GM13976 (cell line): ENCODE measurements at regions not wholly inside any gene's neighbourhood (a gene's known extent, or its start where the extent isn't known, plus 50 kb on each side); places are given as distances from the start of the nearest gene placed in this dataset.

Source experiments
- DNase-seq: peaks from one replicate; pipeline ENCODE4 v3.0.0; 2012; ENCODE audit warnings: low spot score
- in situ Hi-C: fragments of 300-500 bp; cut with MboI; formaldehyde crosslinking; loops from one replicate; pipeline ENCODE4 v1.12.0; 2022; ENCODE audit warnings: low sequenced_read_pairs, mixed read lengths, inconsistent platforms; ENCODE audit not compliant: unreplicated experiment
- TF ChIP-seq, protein P1 (sequence below): IDR thresholded peaks from 2 replicates; pipeline ENCODE4 v1.5.1; 2012; ENCODE audit warnings: borderline replicate concordance, mild to moderate bottlenecking; ENCODE audit not compliant: insufficient read depth; ENCODE audit errors: extremely low read depth, missing control alignments, control extremely low read depth

DNA sequence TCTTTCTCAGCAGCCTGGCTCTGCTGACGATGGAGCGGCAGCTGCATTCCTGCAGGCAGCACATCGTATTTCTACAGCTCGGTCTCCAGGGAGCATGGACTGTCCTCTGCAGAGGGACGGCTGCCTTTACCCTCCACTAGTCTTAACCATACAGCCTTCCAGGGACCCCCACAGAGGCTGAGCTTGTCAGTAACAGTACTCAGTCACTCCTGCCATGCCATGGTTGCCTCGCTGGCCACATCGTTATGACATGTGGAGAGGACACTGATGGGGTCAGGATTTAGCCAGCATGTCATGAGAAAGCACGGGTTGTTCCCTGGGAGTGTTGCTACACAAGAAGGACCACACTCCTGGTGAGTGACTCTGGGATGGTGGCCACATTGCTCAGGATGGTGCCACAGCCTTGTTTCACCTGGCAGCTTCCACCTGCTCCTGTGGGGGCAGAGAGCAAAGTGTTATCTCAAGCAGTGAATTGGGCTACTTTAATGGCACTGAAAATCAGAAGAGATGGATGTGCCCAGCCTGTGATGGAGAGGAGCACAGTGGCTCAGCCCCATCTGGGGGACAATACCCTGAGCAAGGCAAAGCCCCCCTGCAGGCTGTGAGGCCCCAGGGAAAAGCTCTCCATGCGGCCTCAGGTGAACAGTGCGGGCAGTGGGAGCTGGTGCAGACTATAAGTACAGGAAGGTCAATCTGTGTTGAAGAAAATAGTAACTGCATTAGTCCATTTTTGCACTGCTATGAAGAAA, 443.9 kb downstream of the TCERG1L start:
- DNase-seq, result no peak
- TF ChIP-seq, protein P1, sequence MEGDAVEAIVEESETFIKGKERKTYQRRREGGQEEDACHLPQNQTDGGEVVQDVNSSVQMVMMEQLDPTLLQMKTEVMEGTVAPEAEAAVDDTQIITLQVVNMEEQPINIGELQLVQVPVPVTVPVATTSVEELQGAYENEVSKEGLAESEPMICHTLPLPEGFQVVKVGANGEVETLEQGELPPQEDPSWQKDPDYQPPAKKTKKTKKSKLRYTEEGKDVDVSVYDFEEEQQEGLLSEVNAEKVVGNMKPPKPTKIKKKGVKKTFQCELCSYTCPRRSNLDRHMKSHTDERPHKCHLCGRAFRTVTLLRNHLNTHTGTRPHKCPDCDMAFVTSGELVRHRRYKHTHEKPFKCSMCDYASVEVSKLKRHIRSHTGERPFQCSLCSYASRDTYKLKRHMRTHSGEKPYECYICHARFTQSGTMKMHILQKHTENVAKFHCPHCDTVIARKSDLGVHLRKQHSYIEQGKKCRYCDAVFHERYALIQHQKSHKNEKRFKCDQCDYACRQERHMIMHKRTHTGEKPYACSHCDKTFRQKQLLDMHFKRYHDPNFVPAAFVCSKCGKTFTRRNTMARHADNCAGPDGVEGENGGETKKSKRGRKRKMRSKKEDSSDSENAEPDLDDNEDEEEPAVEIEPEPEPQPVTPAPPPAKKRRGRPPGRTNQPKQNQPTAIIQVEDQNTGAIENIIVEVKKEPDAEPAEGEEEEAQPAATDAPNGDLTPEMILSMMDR, result no peak
- in situ Hi-C loops, result no loop called here

DNA sequence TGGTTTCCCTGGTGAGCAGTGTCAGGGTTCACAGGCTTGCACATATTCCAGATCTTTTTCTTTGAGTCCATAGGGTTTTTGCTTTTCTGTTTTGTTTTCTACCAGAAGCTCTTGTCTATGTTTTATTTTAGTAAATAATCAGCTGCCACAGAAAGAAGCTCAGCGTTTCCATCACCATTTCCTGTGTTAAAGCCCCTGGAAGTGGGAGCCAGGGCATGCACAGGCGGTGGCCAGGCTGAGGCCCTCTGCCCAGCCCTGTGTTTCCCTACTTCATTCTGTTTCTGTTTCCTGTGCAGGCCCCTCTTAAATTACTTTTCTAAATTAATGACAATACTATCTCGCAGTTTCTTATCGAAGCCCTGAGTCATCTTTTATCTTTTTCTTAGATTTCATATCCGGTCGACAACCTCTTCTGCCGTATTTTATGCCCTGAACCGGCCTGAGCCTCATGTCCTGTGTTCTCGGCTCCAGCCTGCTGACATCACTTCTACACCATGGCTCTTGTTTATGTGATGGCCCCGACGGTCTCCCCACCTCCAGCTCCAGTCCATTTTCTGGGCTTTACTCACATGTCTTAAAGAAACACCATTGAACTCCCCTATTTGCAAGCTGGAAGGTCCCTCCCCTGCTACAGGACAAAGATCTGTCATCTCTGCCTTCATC, 442.2 kb downstream of the TCERG1L start:
- in situ Hi-C loops, result no loop called here
- TF ChIP-seq, protein P1, result no peak
- no peak for DNase-seq

DNA sequence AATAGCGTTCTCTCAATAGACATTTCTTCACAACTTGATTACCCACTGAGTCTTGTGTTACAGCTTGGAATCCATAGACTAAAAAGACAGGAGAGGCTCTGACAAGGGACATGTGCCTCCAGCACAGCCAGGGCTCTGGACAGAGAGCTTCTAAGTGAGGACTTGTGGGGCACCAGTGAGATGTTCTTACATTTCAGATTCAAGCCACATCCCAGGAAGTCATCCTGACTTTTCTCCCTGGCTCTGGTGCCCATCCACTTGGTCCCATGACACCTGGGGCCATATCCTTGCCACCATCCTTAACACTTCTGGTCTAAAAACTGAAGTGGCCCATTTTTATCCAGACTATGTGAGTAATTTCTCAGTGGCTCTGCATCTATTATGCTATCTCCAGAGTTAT, 440.1 kb downstream of the TCERG1L start:
- no peak for DNase-seq
- TF ChIP-seq, protein P1, result no peak
- in situ Hi-C loops, result no loop called here

DNA sequence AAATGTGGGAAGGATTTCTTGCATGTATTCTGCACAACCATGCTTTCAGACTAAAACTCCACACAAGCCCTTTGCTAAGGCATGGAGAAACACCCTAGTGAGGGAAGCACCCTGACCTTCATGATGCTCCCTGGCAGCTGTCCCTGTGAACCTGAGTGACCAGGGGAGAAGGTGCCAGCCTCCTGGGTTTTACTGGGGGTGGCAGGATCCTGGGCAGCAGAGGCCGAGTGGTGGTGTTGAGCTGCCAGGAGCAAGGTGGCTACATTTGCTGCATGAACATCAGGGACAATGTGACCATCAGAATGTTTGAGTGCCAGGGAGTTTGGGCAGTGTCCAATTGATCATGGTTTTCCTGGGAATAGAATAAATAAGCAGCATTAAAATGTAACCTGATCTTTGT, 437.9 kb downstream of the TCERG1L start:
- in situ Hi-C loops, result no loop called here
- TF ChIP-seq, protein P1, result no peak
- DNase-seq, result no peak

DNA sequence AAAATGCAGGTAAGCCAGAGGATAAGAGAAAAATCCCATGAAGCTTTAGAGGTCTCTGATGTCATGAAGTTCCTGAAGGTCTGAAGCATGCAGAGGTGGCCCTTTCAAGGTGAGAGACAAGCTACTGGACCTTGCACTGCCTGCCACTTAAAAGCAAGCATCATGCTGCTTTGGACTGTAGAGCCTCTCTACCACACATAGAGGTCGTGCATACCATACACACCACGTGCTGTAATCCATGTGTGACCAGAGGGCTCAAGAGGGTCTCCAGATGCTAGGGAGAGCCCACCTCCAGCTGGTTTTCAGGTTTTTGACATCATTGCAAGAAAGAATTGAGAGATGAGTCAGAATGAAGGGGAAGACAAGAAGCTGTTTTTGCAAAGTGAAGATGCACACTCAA, 436.4 kb downstream of the TCERG1L start:
- TF ChIP-seq, protein P1, result no peak
- DNase-seq, result no peak
- in situ Hi-C loops, result no loop called here

DNA sequence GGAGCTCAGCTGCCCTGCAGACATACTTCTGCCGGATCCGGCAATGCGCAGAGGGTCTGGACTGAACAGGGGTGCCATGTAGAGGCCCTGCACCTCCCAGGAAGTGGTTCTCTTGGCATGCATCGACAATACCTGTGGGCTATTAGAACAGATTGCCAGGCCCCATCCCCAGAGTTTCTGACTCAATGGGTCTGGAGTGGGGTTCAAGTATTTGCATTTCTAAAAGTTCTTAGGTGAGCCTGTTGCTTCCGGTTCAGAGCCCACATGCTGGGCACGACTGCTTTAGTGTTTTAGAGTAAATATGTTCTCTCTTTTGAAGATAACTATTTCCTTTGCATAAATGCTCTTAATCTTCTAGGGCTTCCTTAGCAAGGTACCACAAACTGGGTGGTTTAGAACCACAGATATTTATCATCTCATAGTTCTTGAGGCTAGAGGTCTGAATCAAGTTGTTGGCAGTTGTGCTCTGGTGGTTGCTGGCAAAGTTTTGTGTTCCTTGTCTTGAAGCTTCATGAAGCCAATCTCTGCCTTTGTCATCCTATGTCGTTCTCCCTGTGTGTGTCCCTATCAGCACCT, 435.5 kb downstream of the TCERG1L start:
- in situ Hi-C loops, result no loop called here
- TF ChIP-seq, protein P1, result no peak
- DNase-seq, result no peak
